ENCODE measurements at regions not wholly inside any gene's neighbourhood (a gene's known extent, or its start where the extent isn't known, plus 50 kb on each side); places are given as distances from the start of the nearest gene placed in this dataset.

DNA sequence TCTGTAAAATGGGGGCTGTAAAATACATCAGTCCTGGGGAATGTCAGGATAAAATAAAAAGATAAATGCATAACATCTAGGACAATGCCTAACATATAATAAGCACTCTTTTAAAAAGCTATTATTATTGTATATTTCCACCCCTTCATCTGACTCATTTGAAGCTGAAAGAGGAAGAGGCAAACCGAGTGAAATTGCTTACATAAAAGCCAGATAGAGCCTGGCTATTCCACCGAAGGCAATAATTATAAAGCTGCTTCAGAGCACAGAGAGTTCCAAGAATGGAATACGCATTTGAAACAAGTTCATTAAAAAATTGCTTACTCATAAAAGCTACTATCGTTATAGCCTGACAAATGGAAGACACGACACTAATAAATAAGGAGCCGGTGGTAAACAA lies 186.1 kb upstream of the CAMK1G start:
- DNase-seq = no peak

GRCh38 chr1:209397910-209398309 lies 185.6 kb upstream of the CAMK1G start:
- no peak for DNase-seq

- no peak for DNase-seq
These were observed 185.1 kb upstream of the CAMK1G start for GRCh38 chr1:209398313-209398991.

DNA sequence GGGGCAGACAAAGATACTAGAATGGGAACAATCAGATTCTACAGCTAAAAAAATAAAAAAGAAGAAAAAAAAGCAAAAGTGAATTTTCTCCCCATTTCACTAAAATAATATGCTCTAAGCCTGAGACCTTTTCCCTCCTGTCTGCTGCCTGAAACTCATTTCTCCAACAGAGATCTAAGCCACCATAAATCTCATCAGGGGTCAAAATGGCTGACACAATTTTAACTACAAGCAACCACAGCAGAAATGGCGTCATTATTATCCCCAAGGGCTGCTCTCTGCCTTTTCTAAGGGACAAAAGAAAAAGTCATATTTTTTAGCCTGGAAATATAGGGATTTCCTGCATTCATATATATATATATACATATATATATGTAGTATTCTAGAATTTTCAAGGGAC lies 183.7 kb upstream of the CAMK1G start:
- DNase-seq = no peak

DNA sequence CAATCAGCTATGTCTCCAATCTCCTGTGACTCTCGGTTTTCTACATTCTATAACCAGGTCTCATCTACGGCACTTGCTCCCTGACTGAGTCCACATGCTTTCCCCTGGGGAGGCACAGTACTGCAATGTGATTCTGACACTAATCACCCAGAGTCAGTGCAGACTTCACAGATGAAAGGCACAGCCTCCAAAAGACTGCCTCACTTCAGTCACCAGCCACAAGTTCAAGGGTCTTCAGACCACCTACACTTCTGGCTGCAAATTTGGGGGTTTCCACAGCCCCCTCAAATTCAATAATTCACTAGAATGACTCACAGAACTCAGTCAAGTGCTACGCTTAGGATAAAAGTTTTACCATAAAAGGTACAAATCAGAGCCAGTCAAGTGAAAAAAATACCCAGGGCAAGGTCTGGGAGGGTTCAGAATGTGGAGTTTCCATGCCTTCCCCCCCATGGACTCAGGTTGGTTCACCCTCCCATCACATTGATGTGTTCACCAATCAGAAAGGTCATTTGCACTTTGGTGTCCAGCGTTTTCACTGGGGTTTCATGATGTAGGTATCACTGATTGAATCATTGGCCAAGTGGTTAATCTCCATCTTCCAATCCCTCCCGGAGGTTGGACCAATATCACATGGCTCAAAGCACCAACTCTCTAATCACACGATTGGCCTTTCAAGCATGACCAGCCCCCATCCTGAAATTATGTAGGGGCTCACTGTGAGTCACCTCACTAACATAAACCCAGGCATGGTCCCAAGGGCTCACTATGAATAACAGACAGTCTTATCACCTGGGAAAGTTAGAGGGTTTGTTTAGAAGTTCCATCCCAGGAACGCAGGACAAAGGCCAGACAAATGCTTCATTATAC lies 182.9 kb upstream of the CAMK1G start:
- no peak for DNase-seq

- no peak for DNase-seq
These were observed 180.8 kb upstream of the CAMK1G start for GRCh38 chr1:209402697-209403096.

DNA sequence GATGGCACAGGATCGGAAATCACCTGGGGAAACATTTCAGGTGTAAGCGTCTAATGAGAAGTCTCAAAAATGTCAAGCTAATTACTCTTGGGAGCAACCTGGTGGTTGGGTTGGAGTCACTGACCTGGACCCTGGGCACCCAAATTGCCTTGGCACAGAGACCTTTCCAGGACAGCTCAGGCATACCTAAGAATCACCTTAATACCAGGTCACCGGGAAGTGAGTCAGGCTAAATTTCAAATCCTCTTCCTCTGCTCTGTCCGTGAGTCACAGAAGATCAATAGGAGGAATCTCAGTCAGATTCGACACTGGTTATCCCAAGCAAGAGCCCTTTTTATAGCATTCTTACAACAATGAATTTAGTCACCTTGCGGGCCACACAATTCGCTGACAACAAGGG lies 179.6 kb upstream of the CAMK1G start:
- DNase-seq = no peak

- no peak for DNase-seq
These were observed 178.9 kb upstream of the CAMK1G start for GRCh38 chr1:209404577-209404976.

DNA sequence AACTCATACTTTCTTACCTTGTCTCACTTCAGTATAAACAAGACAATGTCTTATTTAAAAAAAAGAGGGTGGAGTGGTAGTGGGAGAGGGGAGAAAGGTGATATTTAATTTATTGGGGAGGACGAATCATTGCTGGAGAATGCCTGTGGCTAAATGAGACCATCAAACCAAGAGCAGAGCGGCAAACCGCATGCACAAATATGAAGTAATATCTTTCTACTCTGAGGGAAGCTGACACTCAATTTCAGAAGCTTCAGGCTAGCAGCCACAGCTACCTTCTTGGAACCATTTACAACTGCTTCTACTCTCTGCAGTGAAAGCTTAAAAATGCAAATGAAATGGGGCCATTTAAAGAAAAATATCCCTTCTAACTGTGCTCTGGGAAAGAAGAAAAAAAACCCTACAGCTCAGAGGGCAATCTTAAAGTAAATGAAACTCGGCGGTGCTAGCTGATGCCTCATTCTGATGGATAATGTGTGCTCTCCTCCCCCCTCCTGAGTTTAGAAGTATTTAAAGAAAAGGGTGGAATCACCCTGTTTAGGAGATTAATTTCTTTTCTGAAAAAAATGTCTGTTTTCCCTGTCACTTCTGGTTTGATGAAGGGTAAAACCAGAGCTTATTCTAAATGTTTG lies 178.2 kb upstream of the CAMK1G start:
- no peak for DNase-seq

- DNase-seq = no peak
These were observed 177.3 kb upstream of the CAMK1G start for GRCh38 chr1:209406168-209406567.

- DNase-seq = no peak
These were observed 176.9 kb upstream of the CAMK1G start for GRCh38 chr1:209406595-209406994.

DNA sequence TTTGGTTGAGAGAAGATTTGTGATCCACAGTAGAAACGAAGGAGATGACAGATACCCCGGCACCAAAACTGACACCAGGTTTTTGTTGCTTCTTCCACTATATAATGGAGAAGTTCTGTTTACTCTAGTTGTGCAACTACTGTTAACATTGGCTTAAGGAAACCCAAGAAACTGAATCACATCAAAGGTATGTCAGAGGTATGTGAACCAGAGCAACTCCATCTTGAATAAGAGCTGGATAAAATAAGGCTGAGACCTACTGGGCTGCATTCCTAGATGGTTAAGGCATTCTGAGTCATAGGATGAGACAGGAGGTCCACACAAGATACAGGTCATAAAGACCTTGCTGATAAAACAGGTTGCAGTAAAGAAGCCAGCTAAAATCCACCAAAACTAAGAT lies 173.7 kb upstream of the CAMK1G start:
- DNase-seq = no peak

DNA sequence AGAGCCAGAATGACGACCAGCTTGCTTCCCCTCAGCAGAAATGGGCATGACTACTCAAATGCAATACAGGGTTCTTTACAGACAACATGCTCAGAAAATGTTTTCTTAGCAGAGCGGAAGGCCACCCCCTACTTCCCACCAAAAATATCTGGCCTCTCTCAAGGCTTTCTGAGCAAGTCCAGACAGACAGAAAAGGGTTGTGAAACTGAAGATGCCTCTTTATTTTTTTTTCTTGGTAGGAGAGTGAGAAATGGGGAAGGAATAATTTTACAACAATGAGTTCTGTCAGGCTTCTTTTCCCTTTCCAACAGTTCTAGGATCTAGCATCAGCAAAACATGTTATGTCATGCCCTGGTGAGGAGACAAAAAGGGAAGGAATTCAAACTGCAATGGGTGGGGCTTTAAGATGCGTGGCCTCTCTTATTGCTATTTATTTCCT lies 172.0 kb upstream of the CAMK1G start:
- DNase-seq = no peak

- no peak for DNase-seq
These were observed 171.5 kb upstream of the CAMK1G start for GRCh38 chr1:209412036-209412435.

DNA sequence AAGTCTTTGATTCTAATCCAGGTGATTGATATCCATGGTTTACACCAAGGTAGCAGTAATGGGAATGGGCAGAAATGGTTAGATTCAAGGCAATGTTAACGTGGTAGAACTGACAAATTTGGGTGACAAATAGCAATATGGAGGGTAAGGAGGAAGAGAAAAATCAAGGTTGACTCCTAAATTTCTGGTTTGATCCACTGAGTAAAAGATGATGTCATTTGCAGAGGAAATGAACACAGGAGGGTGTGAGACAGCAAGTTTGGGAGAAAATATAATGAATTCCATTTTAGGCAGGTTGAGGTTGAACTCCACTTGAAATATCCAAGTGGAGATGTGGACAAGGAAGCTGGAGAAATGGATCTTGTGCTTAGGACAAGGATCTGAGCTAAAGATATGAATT lies 170.9 kb upstream of the CAMK1G start:
- no peak for DNase-seq

DNA sequence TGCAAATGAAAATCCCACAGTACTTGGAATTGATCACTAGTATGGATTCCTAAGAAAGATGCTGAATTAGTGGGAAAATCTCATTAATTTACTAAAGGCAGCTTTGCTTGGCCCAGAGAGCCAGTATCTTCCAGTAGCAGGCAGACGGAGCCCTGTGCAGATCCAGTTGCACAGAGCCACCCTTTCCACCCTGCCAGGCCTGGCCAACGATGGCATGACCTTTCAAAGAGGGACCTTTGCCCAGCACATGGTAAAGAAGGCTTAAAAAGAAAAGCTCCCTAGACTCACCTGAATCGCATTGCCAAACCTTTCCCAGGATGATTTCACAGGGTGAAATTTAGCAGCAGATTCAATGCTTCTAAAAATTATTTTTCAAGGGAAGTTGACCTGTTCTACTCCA lies 170.5 kb upstream of the CAMK1G start:
- no peak for DNase-seq

GRCh38 chr1:209414803-209415329 lies 168.6 kb upstream of the CAMK1G start:
- DNase-seq = no peak

DNA sequence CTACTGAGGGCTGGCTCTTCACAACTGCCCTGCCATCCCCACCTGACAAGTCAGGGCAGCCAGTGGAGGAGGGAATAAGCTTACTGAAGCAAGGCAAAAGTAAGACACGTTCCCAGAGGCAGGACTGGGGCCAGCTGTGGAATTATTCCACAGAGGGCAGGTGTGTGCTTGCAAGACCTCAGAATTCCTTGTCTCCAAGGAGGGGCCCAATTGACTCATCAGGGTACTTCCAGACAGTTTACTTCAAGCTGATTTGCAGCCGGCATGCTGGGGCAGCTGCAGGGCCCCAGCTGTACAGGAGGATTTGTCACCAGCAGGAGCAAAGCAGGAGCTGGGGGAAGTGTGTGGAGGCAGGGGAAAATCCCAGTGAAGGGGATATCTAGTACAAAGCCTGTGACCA lies 167.5 kb upstream of the CAMK1G start:
- no peak for DNase-seq

DNA sequence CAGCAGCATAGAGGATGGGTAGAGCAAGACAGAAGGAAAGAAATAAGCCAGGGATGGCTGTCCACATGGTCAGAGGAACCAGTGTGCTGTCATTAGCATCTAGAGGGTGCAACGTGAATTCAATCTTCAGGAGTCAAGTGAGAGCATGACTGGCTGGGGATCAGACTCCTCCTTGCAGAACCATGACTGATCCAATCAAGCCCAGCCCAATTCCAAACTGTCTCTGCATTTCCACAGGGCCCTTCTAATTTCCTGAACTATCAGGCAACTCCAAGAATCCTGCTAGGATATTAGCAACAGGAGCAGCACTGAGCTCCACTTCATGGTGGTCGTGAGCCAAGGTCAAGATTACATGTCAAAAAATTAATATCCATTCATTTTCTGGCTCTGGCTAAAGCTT lies 166.8 kb upstream of the CAMK1G start:
- DNase-seq = no peak

DNA sequence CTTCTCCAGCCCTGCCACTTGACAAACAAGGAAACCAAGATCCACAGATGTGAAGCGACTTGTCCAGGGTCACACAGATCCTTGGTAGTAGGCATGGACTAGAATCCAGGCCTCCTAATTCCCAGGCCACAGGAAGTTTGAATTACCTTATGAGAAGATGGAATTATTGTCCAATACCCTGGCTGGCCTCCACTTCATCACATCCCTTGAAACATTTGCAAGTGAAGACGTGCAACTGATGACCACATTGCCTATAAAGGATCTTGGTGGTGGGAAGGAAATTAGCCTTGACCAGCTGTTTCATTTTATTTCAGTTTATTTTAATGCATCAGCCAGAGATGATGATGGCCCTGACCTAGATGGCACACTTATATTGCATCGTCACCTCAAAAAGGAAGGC lies 165.8 kb upstream of the CAMK1G start:
- no peak for DNase-seq

GRCh38 chr1:209420276-209420675 lies 163.2 kb upstream of the CAMK1G start:
- no peak for DNase-seq

GRCh38 chr1:209421186-209421585 lies 162.3 kb upstream of the CAMK1G start:
- DNase-seq = no peak

DNA sequence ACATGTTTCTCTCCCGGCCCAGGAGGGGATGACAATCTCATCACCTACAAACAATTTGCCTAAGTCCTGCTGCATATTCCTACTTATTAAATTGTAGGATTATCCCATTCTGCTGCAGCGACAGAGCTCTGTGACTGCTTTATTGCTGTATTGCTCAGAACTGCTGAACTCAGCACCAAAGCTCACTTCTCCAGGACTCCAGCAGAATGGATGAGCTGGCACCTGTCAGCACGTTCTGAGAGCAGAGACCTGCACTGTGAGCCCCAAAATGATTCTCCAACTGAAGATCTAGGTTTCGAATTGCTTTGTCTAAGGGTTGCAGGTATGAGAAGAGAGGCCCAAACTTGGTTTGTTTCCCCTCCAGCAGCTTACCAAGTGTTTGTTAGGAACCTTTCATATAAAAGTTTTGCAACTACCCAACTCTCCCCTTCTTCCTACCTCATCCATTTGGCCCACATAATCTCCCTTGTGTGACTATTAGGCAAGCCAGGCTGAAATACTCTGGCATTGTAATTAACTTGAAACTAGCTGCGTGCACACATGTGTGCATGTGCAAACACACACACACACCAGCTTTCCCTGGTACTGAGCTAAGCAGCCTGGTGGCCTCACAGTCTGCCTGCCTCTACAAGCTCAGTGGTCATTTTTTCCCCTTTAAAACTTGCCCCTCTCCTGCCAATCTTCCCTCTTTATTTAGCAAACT lies 161.4 kb upstream of the CAMK1G start:
- no peak for DNase-seq
